ENCODE measurements at regions not wholly inside any gene's neighbourhood (a gene's known extent, or its start where the extent isn't known, plus 50 kb on each side); places are given as distances from the start of the nearest gene placed in this dataset.
"Not testable (repeated sequence)": the region's sequence is repeated elsewhere in the genome, so short reads cannot be mapped to it uniquely, and the experiment has no call there.

DNA sequence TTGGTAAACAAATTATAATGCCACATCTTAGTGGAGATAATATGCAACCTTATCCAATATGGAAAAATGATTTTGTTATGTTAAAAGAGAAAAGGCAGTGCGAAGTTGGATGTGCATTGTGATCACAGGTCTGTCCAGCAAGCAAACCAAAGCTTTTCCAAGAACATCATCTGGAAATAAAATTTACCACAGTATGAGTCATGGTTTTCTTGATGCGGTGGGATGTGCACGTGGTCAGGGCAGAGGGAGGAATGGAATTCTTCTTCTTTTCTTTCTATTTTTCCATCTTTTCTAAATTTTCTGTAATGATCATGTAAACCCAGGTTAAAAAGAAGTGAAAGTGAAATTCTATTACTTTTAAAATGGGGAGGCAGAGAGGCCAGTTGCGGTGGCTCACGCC lies 169.8 kb downstream of the C11orf91 start:
- H3K4me3 ChIP-seq (ENCODE audit: low read depth in 1 of 2, low read length in 1 of 2): no peak overlapping the region
- H3K36me3 ChIP-seq: no peaks in the 10 kb centered on the region
- peaks cover 8% of the 10 kb centered on the region for H3K27me3 ChIP-seq
- TF ChIP-seq, protein P1, sequence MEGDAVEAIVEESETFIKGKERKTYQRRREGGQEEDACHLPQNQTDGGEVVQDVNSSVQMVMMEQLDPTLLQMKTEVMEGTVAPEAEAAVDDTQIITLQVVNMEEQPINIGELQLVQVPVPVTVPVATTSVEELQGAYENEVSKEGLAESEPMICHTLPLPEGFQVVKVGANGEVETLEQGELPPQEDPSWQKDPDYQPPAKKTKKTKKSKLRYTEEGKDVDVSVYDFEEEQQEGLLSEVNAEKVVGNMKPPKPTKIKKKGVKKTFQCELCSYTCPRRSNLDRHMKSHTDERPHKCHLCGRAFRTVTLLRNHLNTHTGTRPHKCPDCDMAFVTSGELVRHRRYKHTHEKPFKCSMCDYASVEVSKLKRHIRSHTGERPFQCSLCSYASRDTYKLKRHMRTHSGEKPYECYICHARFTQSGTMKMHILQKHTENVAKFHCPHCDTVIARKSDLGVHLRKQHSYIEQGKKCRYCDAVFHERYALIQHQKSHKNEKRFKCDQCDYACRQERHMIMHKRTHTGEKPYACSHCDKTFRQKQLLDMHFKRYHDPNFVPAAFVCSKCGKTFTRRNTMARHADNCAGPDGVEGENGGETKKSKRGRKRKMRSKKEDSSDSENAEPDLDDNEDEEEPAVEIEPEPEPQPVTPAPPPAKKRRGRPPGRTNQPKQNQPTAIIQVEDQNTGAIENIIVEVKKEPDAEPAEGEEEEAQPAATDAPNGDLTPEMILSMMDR (IDR thresholded peaks at IDR 0.05): no peak
- peaks cover 10 to 33% of the 10 kb centered on the region in 2 experiments for H3K4me1 ChIP-seq (ENCODE audit: control insufficient read depth in 1 of 2, insufficient read depth in 1 of 2, low read depth in 1 of 2, low read length in 1 of 2)
- H3K27ac ChIP-seq: no peak overlapping the region
- H3K9me3 ChIP-seq: no peaks in the 10 kb centered on the region

DNA sequence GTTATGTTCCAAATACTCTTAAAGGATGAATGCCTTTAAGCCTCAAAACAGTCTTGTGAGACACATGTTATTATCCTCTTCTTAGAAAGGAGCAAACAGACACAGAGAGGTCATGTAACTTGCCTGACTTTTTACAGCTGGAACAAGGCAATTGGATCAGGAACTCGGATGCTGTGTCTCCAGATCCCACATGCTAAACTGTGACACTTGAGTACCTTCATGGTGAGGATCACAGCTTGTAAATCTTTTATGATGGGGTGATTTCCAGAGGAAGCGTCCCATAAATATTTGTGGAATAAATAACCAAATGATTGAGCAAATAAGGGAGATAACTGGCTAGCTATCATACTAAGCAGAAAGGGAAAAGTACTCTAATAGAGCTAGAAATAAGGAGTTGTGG lies 171.2 kb downstream of the C11orf91 start:
- Histone ChIP-seq H3K9me3 (no peaks in the 10 kb centered on the region), H3K4me3 (ENCODE audit: low read depth in 1 of 2, low read length in 1 of 2) (no peak overlapping the region), H3K27ac (no peak overlapping the region), H3K27me3 (peaks cover 21% of the 10 kb centered on the region), H3K36me3 (no peaks in the 10 kb centered on the region), H3K4me1 (ENCODE audit: control insufficient read depth in 1 of 2, insufficient read depth in 1 of 2, low read depth in 1 of 2, low read length in 1 of 2) (peaks cover 10 to 26% of the 10 kb centered on the region in 2 experiments)
- TF ChIP-seq, protein P1 (IDR thresholded peaks at IDR 0.05): no peak

DNA sequence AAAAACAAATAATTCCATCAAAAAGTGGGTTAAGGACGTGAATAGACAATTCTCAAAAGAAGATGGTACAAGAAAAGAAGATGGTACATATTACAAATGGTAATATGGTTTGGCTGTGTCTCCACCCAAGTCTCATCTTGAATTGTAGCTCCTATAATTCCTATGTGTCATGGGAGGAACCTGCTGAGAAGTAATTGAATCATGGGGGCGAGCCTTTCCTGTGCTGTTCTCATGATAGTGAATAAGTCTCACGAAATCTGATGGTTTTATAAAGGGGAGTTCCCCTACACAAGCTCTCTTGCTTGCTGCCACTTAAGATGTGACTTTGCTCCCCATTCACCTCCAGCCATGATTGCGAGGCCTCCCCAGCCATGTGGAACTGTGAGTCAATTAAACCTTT lies 172.9 kb downstream of the C11orf91 start:
- not testable (repeated sequence) for H3K9me3 ChIP-seq; H3K4me1 ChIP-seq (ENCODE audit: control insufficient read depth in 1 of 2, insufficient read depth in 1 of 2, low read depth in 1 of 2, low read length in 1 of 2); H3K4me3 ChIP-seq (ENCODE audit: low read depth in 1 of 2, low read length in 1 of 2); H3K36me3 ChIP-seq; H3K27ac ChIP-seq
- H3K27me3 ChIP-seq: peaks cover 27% of the 10 kb centered on the region

DNA sequence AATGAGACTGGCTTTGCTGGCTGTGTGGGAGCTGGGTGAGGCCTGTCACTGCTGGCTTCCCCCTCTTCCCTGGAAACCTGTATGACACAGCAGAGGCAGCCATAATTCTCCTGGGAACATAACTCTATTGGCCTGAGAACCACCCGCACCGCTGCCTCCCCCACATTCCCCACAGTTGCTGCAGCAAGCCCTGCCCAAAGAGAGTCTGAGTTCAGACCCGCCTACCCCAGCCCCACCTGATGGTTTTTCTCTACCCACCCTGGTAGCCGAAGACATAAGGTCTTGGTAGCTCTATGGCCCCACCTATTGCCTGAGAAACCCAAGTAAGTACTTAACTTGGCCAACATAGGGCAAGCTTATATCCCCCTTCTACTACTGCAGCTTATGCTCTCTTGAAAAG lies 174.8 kb downstream of the C11orf91 start:
- peaks cover 27% of the 10 kb centered on the region for H3K27me3 ChIP-seq
- H3K4me1 ChIP-seq (ENCODE audit: control insufficient read depth in 1 of 2, insufficient read depth in 1 of 2, low read depth in 1 of 2, low read length in 1 of 2): no peaks in the 10 kb centered on the region
- no peak overlapping the region for H3K4me3 ChIP-seq (ENCODE audit: low read depth in 1 of 2, low read length in 1 of 2)
- no peak overlapping the region for H3K27ac ChIP-seq
- no peaks in the 10 kb centered on the region for H3K36me3 ChIP-seq
- TF ChIP-seq, protein P1 (IDR thresholded peaks at IDR 0.05): no peak
- no peaks in the 10 kb centered on the region for H3K9me3 ChIP-seq

DNA sequence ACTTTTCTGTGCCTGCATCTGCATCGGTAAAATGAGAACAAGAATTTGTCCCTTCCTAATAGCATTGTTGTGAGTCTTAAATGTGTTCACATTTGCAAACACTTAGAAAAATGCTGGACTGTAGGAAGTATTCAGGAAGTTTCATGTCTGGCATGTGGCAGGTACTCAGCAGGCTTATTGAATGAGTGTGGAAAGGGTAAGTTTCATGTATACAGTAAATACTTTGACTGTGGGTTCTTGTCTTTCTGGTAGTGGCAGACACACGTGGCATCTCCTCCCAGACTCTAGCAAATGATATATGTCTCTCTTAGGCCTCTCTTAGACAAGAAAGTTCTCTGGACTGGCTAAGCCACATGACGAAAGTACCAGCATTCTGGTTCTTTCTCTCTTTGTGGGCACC lies 179.2 kb downstream of the C11orf91 start:
- TF ChIP-seq, protein P1 (IDR thresholded peaks at IDR 0.05): no peak
- no peak overlapping the region for H3K4me3 ChIP-seq (ENCODE audit: low read depth in 1 of 2, low read length in 1 of 2)
- H3K27me3 ChIP-seq: peaks cover 56% of the 10 kb centered on the region
- peaks cover 0 to 4% of the 10 kb centered on the region in 2 experiments for H3K4me1 ChIP-seq (ENCODE audit: control insufficient read depth in 1 of 2, insufficient read depth in 1 of 2, low read depth in 1 of 2, low read length in 1 of 2)
- no peaks in the 10 kb centered on the region for H3K9me3 ChIP-seq
- no peak overlapping the region for H3K27ac ChIP-seq
- H3K36me3 ChIP-seq: no peaks in the 10 kb centered on the region

DNA sequence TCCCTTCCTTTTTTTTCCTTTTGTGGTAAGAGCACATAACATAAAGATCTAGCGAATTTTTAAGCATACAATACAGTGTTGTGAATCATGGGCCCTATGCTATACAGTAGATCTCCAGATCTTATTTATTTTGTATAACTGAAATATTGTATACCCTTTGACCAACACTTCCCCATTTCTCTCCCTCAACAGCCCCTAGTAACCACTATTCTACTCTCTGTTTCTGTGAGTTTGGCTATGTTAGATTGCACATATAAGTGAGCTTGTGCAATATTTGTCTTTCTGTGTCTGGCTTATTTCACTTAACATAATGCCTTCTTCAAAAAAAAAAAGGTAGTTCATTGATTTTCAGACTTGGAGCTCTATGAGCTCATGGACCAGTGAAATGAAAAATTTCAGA lies 180.5 kb downstream of the C11orf91 start:
- H3K36me3 ChIP-seq: no peaks in the 10 kb centered on the region
- H3K27ac ChIP-seq: no peak overlapping the region
- no peaks in the 10 kb centered on the region for H3K9me3 ChIP-seq
- peaks cover 0 to 7% of the 10 kb centered on the region in 2 experiments for H3K4me1 ChIP-seq (ENCODE audit: control insufficient read depth in 1 of 2, insufficient read depth in 1 of 2, low read depth in 1 of 2, low read length in 1 of 2)
- no peak overlapping the region for H3K4me3 ChIP-seq (ENCODE audit: low read depth in 1 of 2, low read length in 1 of 2)
- peaks cover 44% of the 10 kb centered on the region for H3K27me3 ChIP-seq
- TF ChIP-seq, protein P1 (IDR thresholded peaks at IDR 0.05): no peak
